ENCODE measurements at regions not wholly inside any gene's neighbourhood (a gene's known extent, or its start where the extent isn't known, plus 50 kb on each side); places are given as distances from the start of the nearest gene placed in this dataset.

DNA sequence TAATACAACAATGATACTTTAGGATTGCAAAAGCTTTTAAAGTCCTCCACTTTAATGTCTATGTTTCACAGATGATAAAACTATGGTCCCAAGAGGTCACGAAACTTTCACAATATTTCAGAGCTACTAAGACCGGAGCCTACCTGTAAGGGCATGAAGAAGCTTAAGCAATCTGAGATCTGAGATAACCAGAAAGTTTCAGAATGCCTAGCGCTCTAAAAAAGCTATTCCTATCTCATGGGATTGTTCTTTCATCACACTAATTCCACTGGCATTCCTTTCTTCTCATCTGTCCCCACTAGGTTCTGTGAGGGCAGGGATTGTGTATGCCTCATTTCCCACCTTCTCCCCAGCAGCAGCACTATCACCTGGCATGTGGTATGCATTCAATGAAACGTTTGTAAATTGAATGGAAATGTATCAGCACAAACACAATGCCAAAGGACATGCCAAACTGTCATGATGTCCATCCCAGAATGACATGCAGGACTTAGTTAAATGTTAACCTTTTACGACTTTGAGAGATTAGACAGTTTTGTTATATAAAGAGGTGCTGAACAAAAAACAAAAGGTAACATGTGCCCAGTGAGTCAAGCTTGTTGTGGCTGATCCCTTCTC is 104.7 kb upstream of the NR2F2 start:
- Mint-ChIP-seq H3K9me3 (no peaks in the 10 kb centered on the region), H3K36me3 (ENCODE audit: low read depth) (no peaks in the 10 kb centered on the region), H3K4me1 (ENCODE audit: low read depth) (no peaks in the 10 kb centered on the region), H3K27ac (no peak overlapping the region), H3K4me3 (no peak overlapping the region), H3K27me3 (ENCODE audit: low read depth) (no peaks in the 10 kb centered on the region)
- DNase-seq (ENCODE audit: low spot score) = no peak

GRCh38 chr15:96230526-96231181 is 99.8 kb upstream of the NR2F2 start:
- no peak for DNase-seq (ENCODE audit: low spot score)
- Mint-ChIP-seq H3K4me1 (ENCODE audit: low read depth) (no peaks in the 10 kb centered on the region), H3K27me3 (ENCODE audit: low read depth) (no peaks in the 10 kb centered on the region)

GRCh38 chr15:96232335-96232734 is 98.2 kb upstream of the NR2F2 start:
- no peaks in the 10 kb centered on the region for H3K36me3 Mint-ChIP-seq (ENCODE audit: low read depth)
- H3K4me1 Mint-ChIP-seq (ENCODE audit: low read depth) = no peaks in the 10 kb centered on the region
- DNase-seq (ENCODE audit: low spot score) = no peak
- H3K27me3 Mint-ChIP-seq (ENCODE audit: low read depth) = no peaks in the 10 kb centered on the region
- no peaks in the 10 kb centered on the region for H3K9me3 Mint-ChIP-seq
- H3K27ac Mint-ChIP-seq = no peak overlapping the region
- no peak overlapping the region for H3K4me3 Mint-ChIP-seq

More at GRCh38 chr15:96230526-96231181, 99.8 kb upstream of the NR2F2 start:
- no peak overlapping the region for H3K4me3 Mint-ChIP-seq
- H3K36me3 Mint-ChIP-seq (ENCODE audit: low read depth) = no peaks in the 10 kb centered on the region
- H3K27ac Mint-ChIP-seq = no peak overlapping the region
- H3K9me3 Mint-ChIP-seq = no peaks in the 10 kb centered on the region

- Mint-ChIP-seq H3K4me1 (ENCODE audit: low read depth) (no peaks in the 10 kb centered on the region), H3K27ac (no peak overlapping the region), H3K9me3 (no peaks in the 10 kb centered on the region), H3K4me3 (no peak overlapping the region), H3K27me3 (ENCODE audit: low read depth) (no peaks in the 10 kb centered on the region), H3K36me3 (ENCODE audit: low read depth) (no peaks in the 10 kb centered on the region)
- no peak for DNase-seq (ENCODE audit: low spot score)
Observed at GRCh38 chr15:96234109-96234892, 96.2 kb upstream of the NR2F2 start.

DNA sequence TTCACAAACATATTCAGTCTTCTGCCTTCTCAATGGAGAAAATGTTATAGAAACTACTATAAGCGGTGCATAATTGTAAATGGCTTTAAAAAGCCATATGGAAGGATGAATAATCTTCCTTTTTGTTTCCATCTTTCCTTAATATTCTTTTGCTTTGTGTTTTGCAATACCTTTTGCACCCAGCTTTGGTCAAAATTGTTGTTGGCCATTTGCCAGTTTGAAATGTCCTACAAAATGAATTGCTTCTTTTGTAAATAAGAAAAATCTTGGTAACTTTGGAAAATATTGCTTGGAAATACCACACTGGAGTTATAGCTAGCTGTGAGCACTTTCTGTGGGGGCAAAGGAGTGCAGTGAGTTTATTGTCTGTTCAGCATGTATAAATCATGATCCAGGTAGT is 93.5 kb upstream of the NR2F2 start:
- no peak for DNase-seq (ENCODE audit: low spot score)
- H3K4me1 Mint-ChIP-seq (ENCODE audit: low read depth) = no peaks in the 10 kb centered on the region
- no peaks in the 10 kb centered on the region for H3K36me3 Mint-ChIP-seq (ENCODE audit: low read depth)
- no peak overlapping the region for H3K4me3 Mint-ChIP-seq
- no peaks in the 10 kb centered on the region for H3K9me3 Mint-ChIP-seq
- H3K27me3 Mint-ChIP-seq (ENCODE audit: low read depth) = no peaks in the 10 kb centered on the region
- no peak overlapping the region for H3K27ac Mint-ChIP-seq

DNA sequence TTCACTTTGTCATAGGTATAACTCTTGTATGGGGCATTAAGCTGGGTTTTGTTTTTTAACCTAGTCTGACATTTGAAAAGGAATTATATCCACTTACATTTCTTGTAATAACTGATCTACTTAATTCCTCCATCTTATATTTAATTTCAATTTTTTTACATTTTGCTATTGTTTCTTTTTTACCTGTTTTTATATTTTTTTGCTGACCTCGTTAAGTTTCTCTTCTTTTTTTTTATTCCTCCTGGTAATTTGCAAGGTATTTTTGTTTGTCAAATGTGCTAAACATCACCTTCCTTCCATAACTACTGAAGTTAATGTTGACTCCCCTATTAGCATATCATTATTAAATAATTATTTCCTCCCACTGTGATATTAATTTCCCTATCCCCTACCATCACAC is 87.7 kb upstream of the NR2F2 start:
- Mint-ChIP-seq H3K4me3 (no peak overlapping the region), H3K27me3 (ENCODE audit: low read depth) (no peaks in the 10 kb centered on the region), H3K4me1 (ENCODE audit: low read depth) (no peaks in the 10 kb centered on the region), H3K27ac (no peak overlapping the region), H3K9me3 (peaks cover 3% of the 10 kb centered on the region), H3K36me3 (ENCODE audit: low read depth) (no peaks in the 10 kb centered on the region)
- no peak for DNase-seq (ENCODE audit: low spot score)

DNA sequence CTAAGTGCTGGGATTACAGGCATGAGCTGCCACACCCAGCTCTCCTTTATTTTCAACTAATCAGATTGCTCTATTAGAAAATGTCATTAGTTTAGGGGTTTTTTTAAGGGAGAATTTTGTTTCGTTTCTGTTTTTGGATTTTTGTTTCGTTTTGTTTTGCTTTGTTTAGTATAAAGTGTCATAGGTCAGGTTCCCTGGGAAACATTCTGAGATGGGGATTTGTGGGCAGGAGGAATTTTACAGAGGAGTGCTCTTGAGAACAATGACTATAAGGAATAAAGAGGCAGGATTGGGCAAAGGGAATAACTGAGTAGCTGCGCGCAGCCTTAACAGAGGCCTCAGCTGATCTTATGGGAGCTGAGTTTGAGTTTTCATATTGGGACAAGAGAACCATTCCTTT is 86.8 kb upstream of the NR2F2 start:
- no peaks in the 10 kb centered on the region for H3K4me1 Mint-ChIP-seq (ENCODE audit: low read depth)
- no peaks in the 10 kb centered on the region for H3K36me3 Mint-ChIP-seq (ENCODE audit: low read depth)
- no peak overlapping the region for H3K27ac Mint-ChIP-seq
- DNase-seq (ENCODE audit: low spot score) = no peak
- no peaks in the 10 kb centered on the region for H3K27me3 Mint-ChIP-seq (ENCODE audit: low read depth)
- peaks cover 3% of the 10 kb centered on the region for H3K9me3 Mint-ChIP-seq
- H3K4me3 Mint-ChIP-seq = no peak overlapping the region

GRCh38 chr15:96245252-96245651 is 85.2 kb upstream of the NR2F2 start:
- Mint-ChIP-seq H3K27me3 (ENCODE audit: low read depth) (no peaks in the 10 kb centered on the region), H3K9me3 (peaks cover 3% of the 10 kb centered on the region), H3K4me3 (no peak overlapping the region), H3K4me1 (ENCODE audit: low read depth) (no peaks in the 10 kb centered on the region), H3K27ac (no peak overlapping the region), H3K36me3 (ENCODE audit: low read depth) (no peaks in the 10 kb centered on the region)
- no peak for DNase-seq (ENCODE audit: low spot score)

- H3K27ac Mint-ChIP-seq = no peak overlapping the region
- no peak overlapping the region for H3K4me3 Mint-ChIP-seq
- no peaks in the 10 kb centered on the region for H3K27me3 Mint-ChIP-seq (ENCODE audit: low read depth)
- no peaks in the 10 kb centered on the region for H3K4me1 Mint-ChIP-seq (ENCODE audit: low read depth)
- peaks cover 3% of the 10 kb centered on the region for H3K9me3 Mint-ChIP-seq
- H3K36me3 Mint-ChIP-seq (ENCODE audit: low read depth) = no peaks in the 10 kb centered on the region
- DNase-seq (ENCODE audit: low spot score) = no peak
Observed at GRCh38 chr15:96246057-96246456, 84.4 kb upstream of the NR2F2 start.

DNA sequence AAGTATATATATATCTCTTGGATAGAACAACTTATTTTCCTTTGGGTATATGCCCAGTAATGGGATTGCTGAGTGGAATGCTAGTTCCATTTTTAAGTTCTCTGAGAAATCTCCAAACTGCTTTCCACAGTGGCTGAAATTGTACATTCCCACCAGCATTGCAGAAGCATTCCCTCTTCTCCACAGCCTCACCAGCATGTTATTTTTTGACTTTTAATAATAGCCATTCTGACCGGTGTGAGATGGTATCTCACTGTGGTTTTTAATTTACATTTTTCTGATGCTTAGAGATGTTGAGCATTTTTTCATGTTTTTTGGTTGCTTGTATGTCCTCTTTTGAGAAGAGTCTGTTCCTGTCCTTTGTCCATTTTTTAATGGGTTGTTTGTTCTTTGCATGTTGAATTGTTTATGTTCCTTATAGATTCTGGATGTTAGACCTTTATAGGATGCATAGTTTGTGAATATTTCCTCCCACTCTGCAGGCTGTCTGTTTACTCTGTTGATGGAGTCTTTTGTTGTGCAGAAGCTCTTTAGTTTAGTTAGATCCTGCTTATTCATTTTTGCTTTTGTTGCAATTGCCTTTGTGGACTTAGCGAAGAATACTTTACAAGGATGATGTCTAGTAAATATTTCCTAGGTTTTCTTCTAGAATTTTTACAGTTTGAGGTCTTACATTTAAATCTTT is 82.7 kb upstream of the NR2F2 start:
- Mint-ChIP-seq H3K4me3 (no peak overlapping the region), H3K36me3 (ENCODE audit: low read depth) (no peaks in the 10 kb centered on the region), H3K27me3 (ENCODE audit: low read depth) (no peaks in the 10 kb centered on the region), H3K4me1 (ENCODE audit: low read depth) (no peaks in the 10 kb centered on the region), H3K27ac (no peak overlapping the region), H3K9me3 (peaks cover 3% of the 10 kb centered on the region)
- DNase-seq (ENCODE audit: low spot score) = no peak

DNA sequence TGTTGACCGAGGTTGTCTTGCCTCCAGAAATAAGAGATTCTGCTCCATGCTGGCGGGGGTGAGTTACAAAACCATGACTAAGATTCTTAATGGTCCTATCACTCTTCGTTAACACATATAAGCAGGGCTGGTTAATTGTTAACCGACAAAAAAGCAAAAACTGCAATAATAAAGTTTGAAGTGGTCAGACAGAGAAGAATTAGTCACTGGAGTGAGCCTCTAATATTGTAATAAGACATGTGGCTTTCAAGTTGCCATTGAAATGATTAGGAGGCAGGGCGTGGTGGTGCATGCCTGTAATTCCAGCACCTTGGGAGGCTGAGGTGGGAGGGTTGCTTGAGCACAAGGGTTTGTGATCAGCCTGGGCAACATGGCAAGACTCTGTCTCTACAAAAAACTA is 78.4 kb upstream of the NR2F2 start:
- no peak for DNase-seq (ENCODE audit: low spot score)
- Mint-ChIP-seq H3K9me3 (no peaks in the 10 kb centered on the region), H3K27ac (no peak overlapping the region), H3K4me1 (ENCODE audit: low read depth) (no peaks in the 10 kb centered on the region), H3K27me3 (ENCODE audit: low read depth) (no peaks in the 10 kb centered on the region), H3K4me3 (no peak overlapping the region), H3K36me3 (ENCODE audit: low read depth) (no peaks in the 10 kb centered on the region)

DNA sequence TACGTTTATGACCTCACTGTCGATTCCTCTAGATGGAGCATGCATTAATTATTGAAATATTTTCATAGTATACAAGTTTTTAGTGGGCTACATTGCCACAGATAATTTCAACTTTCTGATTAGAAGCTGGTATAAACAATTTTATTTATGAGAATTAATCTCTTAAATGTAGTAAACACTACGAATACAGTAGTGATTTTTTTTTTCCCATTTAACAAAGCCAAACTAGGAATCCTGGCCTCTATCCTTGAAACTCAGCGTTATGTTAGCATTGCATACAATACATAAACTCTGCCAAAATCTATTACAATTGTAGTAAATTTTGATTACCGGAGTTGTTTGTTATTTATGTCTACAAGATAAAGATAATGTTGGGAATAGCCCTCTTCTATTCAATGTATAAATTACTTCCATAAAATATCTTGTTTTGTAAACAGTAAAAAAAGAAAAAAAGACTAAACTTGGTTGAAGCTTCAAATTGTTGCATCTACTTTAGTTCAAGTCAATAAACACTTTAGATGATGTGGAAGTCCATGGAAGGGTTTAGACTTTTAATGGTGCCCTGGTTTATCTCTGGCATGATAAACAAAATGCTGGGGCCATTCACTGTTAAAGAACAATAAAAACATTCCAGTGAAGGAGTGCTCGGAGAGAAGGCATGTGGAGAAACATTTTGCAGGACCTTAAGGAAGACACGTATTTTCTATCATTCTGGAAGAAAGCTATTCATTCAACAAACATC is 77.3 kb upstream of the NR2F2 start:
- Mint-ChIP-seq H3K4me3 (no peak overlapping the region), H3K27ac (no peak overlapping the region), H3K27me3 (ENCODE audit: low read depth) (no peaks in the 10 kb centered on the region), H3K4me1 (ENCODE audit: low read depth) (no peaks in the 10 kb centered on the region), H3K9me3 (no peaks in the 10 kb centered on the region), H3K36me3 (ENCODE audit: low read depth) (no peaks in the 10 kb centered on the region)
- DNase-seq (ENCODE audit: low spot score) = no peak

GRCh38 chr15:96254173-96254572 is 76.3 kb upstream of the NR2F2 start:
- H3K27ac Mint-ChIP-seq = no peak overlapping the region
- H3K4me1 Mint-ChIP-seq (ENCODE audit: low read depth) = no peaks in the 10 kb centered on the region
- H3K36me3 Mint-ChIP-seq (ENCODE audit: low read depth) = no peaks in the 10 kb centered on the region
- no peaks in the 10 kb centered on the region for H3K27me3 Mint-ChIP-seq (ENCODE audit: low read depth)
- no peak overlapping the region for H3K4me3 Mint-ChIP-seq
- H3K9me3 Mint-ChIP-seq = no peaks in the 10 kb centered on the region
- no peak for DNase-seq (ENCODE audit: low spot score)
